ENCODE measurements at regions not wholly inside any gene's neighbourhood (a gene's known extent, or its start where the extent isn't known, plus 50 kb on each side); places are given as distances from the start of the nearest gene placed in this dataset.

DNA sequence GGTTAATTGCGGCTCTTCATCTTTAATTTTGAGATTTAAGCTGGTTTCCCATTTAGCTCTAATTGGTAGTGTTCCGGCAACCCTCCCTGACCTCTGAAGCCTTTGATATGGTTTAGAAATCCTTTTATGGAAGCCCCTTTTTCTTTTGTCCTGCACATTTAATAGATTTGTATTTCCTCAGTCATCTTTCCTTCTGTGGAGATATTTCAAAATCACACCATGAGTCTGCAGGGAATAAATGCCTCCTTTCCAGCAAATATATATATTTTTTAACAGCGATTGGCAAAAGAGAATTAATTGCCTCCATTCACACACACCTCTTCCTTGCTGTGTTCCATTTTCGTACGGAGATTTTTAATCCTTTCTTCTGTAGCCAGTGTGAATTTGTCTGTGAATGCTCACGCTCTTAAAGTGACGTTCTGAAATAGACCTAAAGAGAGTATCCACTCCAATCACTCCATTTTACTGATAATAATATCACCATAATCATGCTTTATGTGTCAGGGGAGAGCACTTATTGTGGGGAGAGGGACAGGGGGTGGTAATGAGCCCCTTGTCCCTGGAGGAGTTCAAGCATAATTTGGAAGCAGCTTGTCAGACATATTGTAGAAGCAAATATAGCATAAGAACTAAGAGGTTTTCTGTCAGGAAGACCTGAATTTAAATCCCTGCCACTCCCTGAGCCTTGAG, 142.5 kb upstream of the SYT13 start:
- TF ChIP-seq POLR2A (IDR thresholded peaks at IDR 0.05): no peak
- TF ChIP-seq, protein P1, sequence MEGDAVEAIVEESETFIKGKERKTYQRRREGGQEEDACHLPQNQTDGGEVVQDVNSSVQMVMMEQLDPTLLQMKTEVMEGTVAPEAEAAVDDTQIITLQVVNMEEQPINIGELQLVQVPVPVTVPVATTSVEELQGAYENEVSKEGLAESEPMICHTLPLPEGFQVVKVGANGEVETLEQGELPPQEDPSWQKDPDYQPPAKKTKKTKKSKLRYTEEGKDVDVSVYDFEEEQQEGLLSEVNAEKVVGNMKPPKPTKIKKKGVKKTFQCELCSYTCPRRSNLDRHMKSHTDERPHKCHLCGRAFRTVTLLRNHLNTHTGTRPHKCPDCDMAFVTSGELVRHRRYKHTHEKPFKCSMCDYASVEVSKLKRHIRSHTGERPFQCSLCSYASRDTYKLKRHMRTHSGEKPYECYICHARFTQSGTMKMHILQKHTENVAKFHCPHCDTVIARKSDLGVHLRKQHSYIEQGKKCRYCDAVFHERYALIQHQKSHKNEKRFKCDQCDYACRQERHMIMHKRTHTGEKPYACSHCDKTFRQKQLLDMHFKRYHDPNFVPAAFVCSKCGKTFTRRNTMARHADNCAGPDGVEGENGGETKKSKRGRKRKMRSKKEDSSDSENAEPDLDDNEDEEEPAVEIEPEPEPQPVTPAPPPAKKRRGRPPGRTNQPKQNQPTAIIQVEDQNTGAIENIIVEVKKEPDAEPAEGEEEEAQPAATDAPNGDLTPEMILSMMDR (IDR thresholded peaks at IDR 0.05): no peak

Measured in heart left ventricle (tissue), 13 donors.